Heart left ventricle (tissue), 16 donors: ENCODE measurements at regions not wholly inside any gene's neighbourhood (a gene's known extent, or its start where the extent isn't known, plus 50 kb on each side); places are given as distances from the start of the nearest gene placed in this dataset.

Source experiments
- ATAC-seq, 4 donors: fragments of 200-7000 bp; cut with Tn5 transposase; one replicate each; pipeline ENCODE4 v1.9.1; 2020 to 2022; ENCODE audit warnings: moderate library complexity in 4 of 4, mild to moderate bottlenecking in 3 of 4, moderate number of reproducible peaks in 1 of 4
- DNase-seq, 5 donors: peaks; one replicate each; pipeline ENCODE4 v3.0.0-alpha.2; 2020
- H3K27ac ChIP-seq, 12 donors: fragments of 200-600 bp; sonication (generic) in 4 of 12; one replicate each; pipeline versions ENCODE4 v1.5.0 to v1.8.0; 2016 to 2022; ENCODE audit warnings: mild to moderate bottlenecking in 2 of 12
- H3K27me3 ChIP-seq, 9 donors: fragments of 200-600 bp; sonication (generic) in 2 of 9; one replicate each; pipeline versions ENCODE4 v1.5.1 to v1.8.0; 2016 to 2022; ENCODE audit warnings: mild to moderate bottlenecking in 3 of 9
- H3K36me3 ChIP-seq, 9 donors: fragments of 200-600 bp; sonication (generic) in 2 of 9; one replicate each; pipeline versions ENCODE4 v1.5.0 to v1.8.0; 2018 to 2022; ENCODE audit warnings: mild to moderate bottlenecking in 2 of 9
- H3K4me1 ChIP-seq, 12 donors: fragments of 200-600 bp; sonication (generic) in 4 of 12; one replicate each; pipeline versions ENCODE4 v1.5.0 to v1.8.0; 2016 to 2022; ENCODE audit warnings: mild to moderate bottlenecking in 3 of 12
- H3K4me3 ChIP-seq, 12 donors: fragments of 200-600 bp; sonication (generic) in 4 of 12; one replicate each; pipeline versions ENCODE4 v1.5.0 to v1.8.0; 2017 to 2022; ENCODE audit warnings: mild to moderate bottlenecking in 9 of 12, moderate library complexity in 4 of 12
- H3K9me3 ChIP-seq, 12 donors: fragments of 200-600 bp; sonication (generic) in 4 of 12; one replicate each; pipeline versions ENCODE4 v1.5.0 to v1.8.0; 2016 to 2022; ENCODE audit warnings: mild to moderate bottlenecking in 1 of 12
- POLR2A ChIP-seq, 2 donors: fragments of 450-650 bp; IDR thresholded peaks; one replicate each; pipeline ENCODE4 v1.6.1; 2017; ENCODE audit warnings: antibody characterized with exemption in 2 of 2, mild to moderate bottlenecking in 2 of 2, moderate library complexity in 2 of 2
- WGBS, 4 donors: extraction: QIAGEN DNeasy Blood & Tissue Kit in 2 of 4; methylation state at CpG; one replicate each; pipeline versions ENCODE4 v1.1.5 to v1.1.7; 2013 to 2018; 5-methylcytosine and 5-hydroxymethylcytosine counted together
- intact Hi-C, 10 donors: fragments of 100-400 bp; cut with DNase I; formaldehyde crosslinking; loops; one replicate each; pipeline versions ENCODE4 v1.11.1 to v1.14.2; 2022
- TF ChIP-seq, protein P1 (sequence below), 12 donors: fragments of 200-600 bp; sonication (generic) in 4 of 12; IDR thresholded peaks; one replicate each; pipeline versions ENCODE4 v1.5.0 to v1.8.0; 2018 to 2022; ENCODE audit warnings: antibody characterized with exemption in 12 of 12, mild to moderate bottlenecking in 5 of 12
- donor health status: ischemic (EF 13 %, LVEDD 7.1; RV severe dilation, severe dysfunction).
- donor health status: healthy with polysubstance abuse.
- donor health status: DM: no; HTN: yes; CAD: no.
- donor health status: DM: no; HTN: no; CAD: no.
- donor health status: ischemic (EF 25% LVEDD 6.9; RV normal size, moderate dysfunction).
- donor health status: ischemic (EF 25% LVEDD 5.7; RV mildly dilated, moderate dysfunction).
- donor health status: healthy.
- donor health status: DM: yes; HTN: yes; CAD: no.
- donor health status: ischemic (EF 35%, LVEDD 5.7; RV mildly dilated, moderate dysfunction).
- donor health status: nonischemic (EF 11% LVEDD 7.7; RV severe dilation, severe dysfunction).
- donor health status: DM: yes; HTN: yes; CAD: no.
- donor health status: PGD.
- donor health status: ischemic (EF 29% LVEDD 5.4; RV normal size, mild dysfunction).
- donor health status: nonischemic (EF 23%, LVEDD 6.1; RV moderate dilation, normal function).

DNA sequence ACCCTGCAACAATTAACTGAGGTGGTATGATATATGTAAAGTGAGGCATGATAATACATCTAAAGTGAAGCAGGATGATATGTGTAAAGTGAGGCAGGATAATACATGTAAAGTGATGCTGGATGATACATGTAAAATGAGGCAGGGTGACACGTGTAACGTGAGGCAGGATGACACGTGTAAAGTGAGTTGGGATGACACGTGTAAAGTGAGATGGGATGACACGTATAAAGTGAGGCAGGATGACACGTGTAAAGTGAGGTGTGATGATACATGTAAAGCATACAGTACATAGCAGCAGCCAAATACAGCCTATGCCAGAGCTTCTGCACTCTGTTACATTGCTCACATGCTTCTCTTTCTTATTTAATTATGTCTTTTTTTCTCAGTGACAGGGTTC, 184.4 kb upstream of the FOXF1 start:
- intact Hi-C loops, result no loop called here
- Histone ChIP-seq H3K4me3 (no peak overlapping the region), H3K27ac (no peak overlapping the region), H3K27me3 (peaks cover 0 to 54% (median 8%) of the 10 kb centered on the region in 9 donors), H3K36me3 (no peaks in the 10 kb centered on the region), H3K9me3 (peaks cover 0 to 13% (median 5%) of the 10 kb centered on the region in 12 donors), H3K4me1 (peaks cover 0 to 3% (median 0%) of the 10 kb centered on the region in 12 donors)
- 95% methylated on average over 6 of the region's 6 CpGs for WGBS, 4 donors
- DNase-seq, result no peak
- ATAC-seq, result no peak
- TF ChIP-seq POLR2A (IDR thresholded peaks at IDR 0.05), result no peak
- TF ChIP-seq, protein P1, sequence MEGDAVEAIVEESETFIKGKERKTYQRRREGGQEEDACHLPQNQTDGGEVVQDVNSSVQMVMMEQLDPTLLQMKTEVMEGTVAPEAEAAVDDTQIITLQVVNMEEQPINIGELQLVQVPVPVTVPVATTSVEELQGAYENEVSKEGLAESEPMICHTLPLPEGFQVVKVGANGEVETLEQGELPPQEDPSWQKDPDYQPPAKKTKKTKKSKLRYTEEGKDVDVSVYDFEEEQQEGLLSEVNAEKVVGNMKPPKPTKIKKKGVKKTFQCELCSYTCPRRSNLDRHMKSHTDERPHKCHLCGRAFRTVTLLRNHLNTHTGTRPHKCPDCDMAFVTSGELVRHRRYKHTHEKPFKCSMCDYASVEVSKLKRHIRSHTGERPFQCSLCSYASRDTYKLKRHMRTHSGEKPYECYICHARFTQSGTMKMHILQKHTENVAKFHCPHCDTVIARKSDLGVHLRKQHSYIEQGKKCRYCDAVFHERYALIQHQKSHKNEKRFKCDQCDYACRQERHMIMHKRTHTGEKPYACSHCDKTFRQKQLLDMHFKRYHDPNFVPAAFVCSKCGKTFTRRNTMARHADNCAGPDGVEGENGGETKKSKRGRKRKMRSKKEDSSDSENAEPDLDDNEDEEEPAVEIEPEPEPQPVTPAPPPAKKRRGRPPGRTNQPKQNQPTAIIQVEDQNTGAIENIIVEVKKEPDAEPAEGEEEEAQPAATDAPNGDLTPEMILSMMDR (IDR thresholded peaks at IDR 0.05), result no peak

DNA sequence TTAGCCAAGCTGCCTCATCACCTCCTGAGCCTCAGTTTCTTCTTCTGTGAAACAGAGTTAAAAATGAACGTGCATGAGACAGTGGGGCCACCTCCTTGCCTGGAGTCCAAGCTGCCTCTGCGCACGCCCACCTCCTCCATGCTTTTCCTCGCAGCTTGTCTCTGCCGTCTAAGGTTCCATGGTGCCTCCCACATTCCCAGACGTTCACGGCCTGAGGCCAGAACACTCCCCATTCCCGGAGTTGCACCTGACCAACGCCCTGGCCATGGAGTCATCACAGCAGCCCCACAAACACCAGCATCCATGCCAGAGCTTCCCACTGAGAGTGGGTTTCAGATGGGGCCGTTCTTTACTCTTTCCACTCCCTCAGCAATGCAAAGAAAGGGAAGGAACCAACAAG, 183.0 kb upstream of the FOXF1 start:
- 70 to 75% (median 72%) methylated on average over 10 of the region's 10 CpGs for WGBS, 4 donors
- intact Hi-C loops, result no loop called here
- ATAC-seq, result no peak

DNA sequence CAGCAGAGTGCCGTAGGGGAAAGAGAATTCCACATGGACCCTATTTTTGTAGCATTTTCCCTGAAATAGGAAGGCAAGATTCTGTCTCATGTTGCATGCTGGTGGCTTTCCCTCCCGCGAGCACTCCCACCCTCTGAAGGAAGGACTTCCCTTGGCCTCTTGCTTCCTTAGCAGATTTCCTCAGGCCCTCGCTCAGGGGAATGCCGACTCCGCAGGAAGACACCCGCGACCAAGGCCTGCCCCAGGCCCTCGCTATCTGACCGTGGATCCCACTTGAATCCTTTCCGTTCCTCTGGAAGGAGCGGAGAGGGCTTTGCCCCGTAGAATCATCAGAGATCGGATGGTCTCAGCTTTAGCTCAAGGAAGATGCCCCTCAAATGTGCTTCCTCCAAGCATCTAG, 179.4 kb upstream of the FOXF1 start:
- ATAC-seq (no peak), DNase-seq (peak in 1 of 5 donors; percentile 16)
- WGBS, 4 donors, result 40 to 61% (median 44%) methylated on average over 10 to 14 of the region's 14 CpGs
- Histone ChIP-seq H3K9me3 (peaks cover 0 to 1% (median 0%) of the 10 kb centered on the region in 12 donors), H3K36me3 (no peaks in the 10 kb centered on the region), H3K27ac (no peak overlapping the region), H3K4me3 (no peak overlapping the region), H3K4me1 (no peaks in the 10 kb centered on the region), H3K27me3 (peaks cover 0 to 72% (median 28%) of the 10 kb centered on the region in 9 donors)
- TF ChIP-seq POLR2A (IDR thresholded peaks at IDR 0.05), result no peak
- TF ChIP-seq, protein P1 (IDR thresholded peaks at IDR 0.05), result no peak
- intact Hi-C loops, result no loop called here

More for the DNA sequence above, 183.0 kb upstream of the FOXF1 start:
- no peak overlapping the region for H3K27ac ChIP-seq
- peaks cover 0 to 3% (median 0%) of the 10 kb centered on the region in 12 donors for H3K4me1 ChIP-seq
- TF ChIP-seq, protein P1 (IDR thresholded peaks at IDR 0.05), result no peak
- TF ChIP-seq POLR2A (IDR thresholded peaks at IDR 0.05), result no peak
- no peaks in the 10 kb centered on the region for H3K36me3 ChIP-seq
- H3K4me3 ChIP-seq, result no peak overlapping the region
- peak in 1 of 5 donors; percentile 19 for DNase-seq
- peaks cover 0 to 59% (median 14%) of the 10 kb centered on the region in 9 donors for H3K27me3 ChIP-seq
- peaks cover 0 to 13% (median 5%) of the 10 kb centered on the region in 12 donors for H3K9me3 ChIP-seq

- no peak for TF ChIP-seq POLR2A (IDR thresholded peaks at IDR 0.05)
- TF ChIP-seq, protein P1 (IDR thresholded peaks at IDR 0.05), result no peak
- Histone ChIP-seq H3K27ac (no peak overlapping the region), H3K27me3 (peaks cover 0 to 66% (median 26%) of the 10 kb centered on the region in 9 donors), H3K9me3 (no peaks in the 10 kb centered on the region), H3K36me3 (no peaks in the 10 kb centered on the region), H3K4me3 (no peak overlapping the region), H3K4me1 (no peaks in the 10 kb centered on the region)
- no peak for DNase-seq
- ATAC-seq, result no peak
- WGBS, 4 donors, result 31 to 65% (median 39%) methylated on average over 7 of the region's 7 CpGs
- intact Hi-C loops, result no loop called here
Measured at GRCh38 chr16:86334079-86334635, 176.2 kb upstream of the FOXF1 start.
